ENCODE measurements at regions not wholly inside any gene's neighbourhood (a gene's known extent, or its start where the extent isn't known, plus 50 kb on each side); places are given as distances from the start of the nearest gene placed in this dataset.

GRCh38 chr20:4439461-4439860 is 190.4 kb upstream of the ADRA1D start:
- Histone ChIP-seq H3K27me3 (no peaks in the 10 kb centered on the region), H3K4me1 (peaks cover 0 to 8% (median 0%) of the 10 kb centered on the region in 4 donors), H3K27ac (no peak overlapping the region), H3K36me3 (no peaks in the 10 kb centered on the region), H3K9me3 (no peaks in the 10 kb centered on the region), H3K4me3 (no peak overlapping the region)
- ATAC-seq (no peak), DNase-seq (no peak)
- intact Hi-C loops (cut with DNase I) = no loop called here
- WGBS (ENCODE audit: insufficient coverage, low coverage, low lambda C conversion rate, missing lambda C conversion rate) = 34% methylated on average over 5 of the region's 5 CpGs
- TF ChIP-seq POLR2A (IDR thresholded peaks at IDR 0.05) = no peak
- TF ChIP-seq CTCF (IDR thresholded peaks at IDR 0.05) = no peak

DNA sequence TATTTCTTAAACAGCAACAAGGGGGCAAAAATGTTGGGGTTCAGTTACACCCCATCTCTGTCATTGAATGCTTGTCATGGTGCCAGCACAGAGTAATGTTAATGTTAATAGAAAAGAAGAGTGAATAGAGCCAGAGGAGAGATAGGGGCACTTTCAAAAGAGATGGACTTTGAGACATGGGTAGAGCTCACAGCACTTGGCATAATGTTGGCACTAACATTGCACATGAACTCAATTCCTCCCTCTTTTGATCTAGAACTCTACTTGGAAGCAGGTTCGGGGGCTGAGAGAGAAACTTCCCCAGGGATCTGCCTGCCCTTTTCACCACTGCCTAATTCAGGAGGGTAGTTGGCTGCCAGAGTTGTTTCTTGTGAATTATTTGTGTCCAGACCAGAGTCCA is 188.0 kb upstream of the ADRA1D start:
- intact Hi-C loops (cut with DNase I) = no loop called here
- 11% methylated on average over 1 of the region's 1 CpG for WGBS (ENCODE audit: insufficient coverage, low coverage, low lambda C conversion rate, missing lambda C conversion rate)

GRCh38 chr20:4435671-4436455 is 186.8 kb upstream of the ADRA1D start:
- 71% methylated on average over 3 of the region's 6 CpGs for WGBS (ENCODE audit: insufficient coverage, low coverage, low lambda C conversion rate, missing lambda C conversion rate)
- Histone ChIP-seq H3K4me1 (peaks cover 0 to 8% (median 0%) of the 10 kb centered on the region in 4 donors), H3K9me3 (no peaks in the 10 kb centered on the region), H3K27me3 (no peaks in the 10 kb centered on the region), H3K27ac (no peak overlapping the region), H3K36me3 (no peaks in the 10 kb centered on the region), H3K4me3 (no peak overlapping the region)
- TF ChIP-seq POLR2A (IDR thresholded peaks at IDR 0.05) (no peak), CTCF (IDR thresholded peaks at IDR 0.05) (no peak)
- intact Hi-C loops (cut with DNase I) = no loop called here
- DNase-seq = no peak
- ATAC-seq = no peak

More for the DNA sequence above, 188.0 kb upstream of the ADRA1D start:
- Histone ChIP-seq H3K9me3 (no peaks in the 10 kb centered on the region), H3K4me1 (peaks cover 0 to 8% (median 0%) of the 10 kb centered on the region in 4 donors), H3K4me3 (no peak overlapping the region), H3K27me3 (no peaks in the 10 kb centered on the region), H3K27ac (peak overlapping the region in 1 of 3 donors; percentile 58), H3K36me3 (no peaks in the 10 kb centered on the region)
- TF ChIP-seq POLR2A (IDR thresholded peaks at IDR 0.05) = no peak
- TF ChIP-seq CTCF (IDR thresholded peaks at IDR 0.05) = no peak
- DNase-seq (no peak), ATAC-seq (peak; percentile 57 to 92 (median 70))

- H3K36me3 ChIP-seq = no peaks in the 10 kb centered on the region
- H3K4me3 ChIP-seq = no peak overlapping the region
- WGBS (ENCODE audit: insufficient coverage, low coverage, low lambda C conversion rate, missing lambda C conversion rate) = 55% methylated on average over 1 of the region's 1 CpG
- H3K9me3 ChIP-seq = no peaks in the 10 kb centered on the region
- H3K4me1 ChIP-seq = peaks cover 0 to 8% (median 0%) of the 10 kb centered on the region in 4 donors
- intact Hi-C loops (cut with DNase I) = no loop called here
- no peaks in the 10 kb centered on the region for H3K27me3 ChIP-seq
- TF ChIP-seq CTCF (IDR thresholded peaks at IDR 0.05) = no peak
- H3K27ac ChIP-seq = no peak overlapping the region
- ATAC-seq = no peak
- no peak for DNase-seq
Measured at GRCh38 chr20:4435225-4435624, 186.1 kb upstream of the ADRA1D start.

All from right lobe of liver (tissue), 6 donors.